ENCODE measurements at regions not wholly inside any gene's neighbourhood (a gene's known extent, or its start where the extent isn't known, plus 50 kb on each side); places are given as distances from the start of the nearest gene placed in this dataset.

DNA sequence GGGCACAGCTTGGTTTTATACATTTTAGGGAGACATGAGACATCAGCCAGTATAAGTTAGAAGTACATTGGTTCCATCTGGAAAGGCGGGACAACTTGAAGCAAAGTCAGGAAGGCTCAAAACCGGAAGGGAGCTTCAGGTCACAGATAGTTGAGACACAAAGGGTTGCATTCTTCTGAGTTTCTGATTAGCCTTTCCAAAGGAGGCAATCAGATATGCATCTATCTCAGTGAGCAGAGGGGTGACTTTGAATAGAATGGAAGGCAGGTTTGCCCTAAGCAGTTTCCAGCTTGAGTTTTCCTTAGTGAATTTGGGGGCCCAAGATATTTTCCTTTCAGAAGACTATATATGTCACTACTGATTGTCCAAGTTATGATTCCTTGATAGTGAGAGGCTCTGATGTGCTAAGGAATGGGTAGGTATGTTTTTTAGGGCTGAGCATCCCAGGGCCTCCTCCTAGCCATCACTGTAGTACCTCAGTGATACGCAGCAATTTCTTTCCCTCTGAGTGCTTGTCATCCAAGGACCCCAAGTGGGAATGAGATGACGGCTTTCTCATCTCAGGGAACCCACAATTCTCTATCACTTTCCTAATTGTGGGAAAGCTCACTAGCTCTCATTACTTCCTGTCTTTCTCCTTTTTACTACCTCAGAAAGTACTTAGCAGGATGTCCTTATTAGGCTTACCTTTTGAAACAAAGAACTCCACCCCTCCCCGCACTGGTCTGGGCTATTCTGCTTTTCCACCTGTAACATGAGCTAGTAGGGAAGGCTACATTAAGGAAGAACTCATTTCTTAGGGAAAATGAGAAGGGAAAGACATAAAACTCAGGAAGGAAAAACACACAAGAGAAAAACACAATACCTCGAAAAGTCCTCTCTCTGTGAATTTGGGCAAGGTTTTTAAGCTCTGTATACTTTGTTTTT, 632.7 kb downstream of the RAPGEF2 start:
- TF ChIP-seq, protein P1, sequence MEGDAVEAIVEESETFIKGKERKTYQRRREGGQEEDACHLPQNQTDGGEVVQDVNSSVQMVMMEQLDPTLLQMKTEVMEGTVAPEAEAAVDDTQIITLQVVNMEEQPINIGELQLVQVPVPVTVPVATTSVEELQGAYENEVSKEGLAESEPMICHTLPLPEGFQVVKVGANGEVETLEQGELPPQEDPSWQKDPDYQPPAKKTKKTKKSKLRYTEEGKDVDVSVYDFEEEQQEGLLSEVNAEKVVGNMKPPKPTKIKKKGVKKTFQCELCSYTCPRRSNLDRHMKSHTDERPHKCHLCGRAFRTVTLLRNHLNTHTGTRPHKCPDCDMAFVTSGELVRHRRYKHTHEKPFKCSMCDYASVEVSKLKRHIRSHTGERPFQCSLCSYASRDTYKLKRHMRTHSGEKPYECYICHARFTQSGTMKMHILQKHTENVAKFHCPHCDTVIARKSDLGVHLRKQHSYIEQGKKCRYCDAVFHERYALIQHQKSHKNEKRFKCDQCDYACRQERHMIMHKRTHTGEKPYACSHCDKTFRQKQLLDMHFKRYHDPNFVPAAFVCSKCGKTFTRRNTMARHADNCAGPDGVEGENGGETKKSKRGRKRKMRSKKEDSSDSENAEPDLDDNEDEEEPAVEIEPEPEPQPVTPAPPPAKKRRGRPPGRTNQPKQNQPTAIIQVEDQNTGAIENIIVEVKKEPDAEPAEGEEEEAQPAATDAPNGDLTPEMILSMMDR (IDR thresholded peaks at IDR 0.05) = no peak
- no peak for TF ChIP-seq EP300 (IDR thresholded peaks at IDR 0.05; ENCODE audit: low read depth)
- no peak for TF ChIP-seq POLR2A (IDR thresholded peaks at IDR 0.05)
